GM12878 (cell line): ENCODE measurements at regions not wholly inside any gene's neighbourhood (a gene's known extent, or its start where the extent isn't known, plus 50 kb on each side); places are given as distances from the start of the nearest gene placed in this dataset.

Experiments used
- ATAC-seq: fragments of 200-7000 bp; cut with Tn5 transposase; 3 replicates; pipeline ENCODE4 v1.9.1; 2020; ENCODE audit warnings: mild to moderate bottlenecking, moderate library complexity
- BruUV-seq: library from RNA; stranded (reverse); fragments of 400-500 nt; replicated peaks from 2 replicates; lab custom pipeline; 2021; lab: Mats Ljungman, UMichigan
- CTCF ChIA-PET: fragments of 300-600 bp; sonication (Branson Sonifier 250); formaldehyde crosslinking; extraction: SDS; loops from one replicate; lab custom pipeline; 2021; ENCODE audit warnings: inconsistent platforms; lab: Yijun Ruan, JAX
- POLR2A ChIA-PET: fragments of 350-600 bp; formaldehyde crosslinking; extraction: SDS; loops from one replicate; lab custom pipeline; 2021; ENCODE audit warnings: inconsistent platforms; lab: Charles Lee
- RAD21 ChIA-PET: fragments of 300-600 bp; sonication (Branson Sonifier 250); formaldehyde crosslinking; loops from one replicate; lab custom pipeline; 2023; ENCODE audit warnings: antibody characterized with exemption; ENCODE audit not compliant: unreplicated experiment; lab: Charles Lee
- SMC1A ChIA-PET: fragments of 300-600 bp; sonication (Branson Sonifier 250); formaldehyde crosslinking; loops from one replicate; lab custom pipeline; 2023; ENCODE audit not compliant: unreplicated experiment, uncharacterized antibody; lab: Charles Lee
- DNase-seq: peaks from one replicate; pipeline ENCODE4 v3.0.0-alpha.2; 2011; ENCODE audit warnings: low read depth, low spot score
- FAIRE-seq: peaks from 3 replicates; lab custom pipeline; 2011; peaks lifted over from hg19 to GRCh38; lab: Jason Lieb, UNC
- H2AFZ ChIP-seq: 2 replicates; pipeline ENCODE4 v1.6.0; 2011; ENCODE audit warnings: low read depth, low read length, control low read depth; ENCODE audit not compliant: control insufficient read depth
- H3K27ac ChIP-seq: 2 replicates; pipeline ENCODE4 v1.5.1; 2011; ENCODE audit warnings: control low read depth; ENCODE audit not compliant: control insufficient read depth, insufficient read depth
- H3K27me3 ChIP-seq, 2 experiments: replicated peaks in 1 of 2; 2 replicates each; pipeline versions ENCODE4 v1.6.0 to v1.6.1; 2011; ENCODE audit warnings: low read length in 1 of 2; ENCODE audit not compliant: control insufficient read depth in 2 of 2, insufficient read depth in 2 of 2
- H3K36me3 ChIP-seq, 2 experiments: 2 replicates each; pipeline ENCODE4 v1.5.1; 2011; ENCODE audit warnings: low read length in 1 of 2; ENCODE audit not compliant: control insufficient read depth in 2 of 2, insufficient read depth in 2 of 2
- H3K4me1 ChIP-seq: 2 replicates; pipeline ENCODE4 v1.6.1; 2011; ENCODE audit warnings: mild to moderate bottlenecking, low read length, moderate library complexity, mixed read lengths; ENCODE audit not compliant: control insufficient read depth, insufficient read depth
- H3K4me2 ChIP-seq: 2 replicates; pipeline ENCODE4 v1.6.0; 2011; ENCODE audit warnings: control low read depth; ENCODE audit not compliant: control insufficient read depth, insufficient read depth
- H3K4me3 ChIP-seq: fragments of 200-600 bp; sonication (generic); 2 replicates; pipeline ENCODE4 v1.5.1; 2016
- H3K79me2 ChIP-seq: 2 replicates; pipeline ENCODE4 v1.6.0; 2011; ENCODE audit warnings: low read length; ENCODE audit not compliant: control insufficient read depth, insufficient read depth
- H3K9ac ChIP-seq: 2 replicates; pipeline ENCODE4 v1.8.0; 2011; ENCODE audit warnings: low read length, control low read depth, mixed read lengths; ENCODE audit not compliant: control insufficient read depth, insufficient read depth
- H3K9me3 ChIP-seq: replicated peaks from 3 replicates; pipeline ENCODE4 v1.5.1; 2011; ENCODE audit warnings: mild to moderate bottlenecking, low read length; ENCODE audit not compliant: control insufficient read depth, insufficient read depth
- H4K20me1 ChIP-seq: 2 replicates; pipeline ENCODE4 v1.6.0; 2011; ENCODE audit not compliant: control insufficient read depth, insufficient read depth
- CHD1 ChIP-seq: IDR thresholded peaks from 2 replicates; pipeline ENCODE4 v1.6.1; 2012; ENCODE audit warnings: low read depth, low read length, improper control_type of control experiment
- E2F8 ChIP-seq: fragments of 450-650 bp; IDR thresholded peaks from 2 replicates; pipeline ENCODE4 v1.6.1; 2018; ENCODE audit warnings: mild to moderate bottlenecking, low read depth, moderate library complexity; ENCODE audit not compliant: partially characterized antibody
- ESRRA ChIP-seq: IDR thresholded peaks from 2 replicates; pipeline ENCODE4 v1.6.1; 2012; ENCODE audit warnings: mild to moderate bottlenecking, low read length, improper control_type of control experiment
- HDAC6 ChIP-seq: fragments of 200-600 bp; sonication (generic); IDR thresholded peaks from one replicate; pipeline ENCODE4 v1.8.0; 2017; ENCODE audit warnings: antibody characterized with exemption; ENCODE audit not compliant: unreplicated experiment
- IKZF1 ChIP-seq: fragments of 450-650 bp; conservative IDR thresholded peaks from 2 replicates; pipeline ENCODE4 v1.6.1; 2017; ENCODE audit warnings: antibody characterized with exemption, mild to moderate bottlenecking
- KAT2A ChIP-seq: conservative IDR thresholded peaks from 2 replicates; pipeline ENCODE4 v1.6.1; 2011; ENCODE audit warnings: low read depth, low read length; ENCODE audit not compliant: control insufficient read depth
- KDM1A ChIP-seq: fragments of 200-600 bp; sonication (generic); IDR thresholded peaks from 2 replicates; pipeline ENCODE4 v1.6.1; 2016; ENCODE audit warnings: borderline replicate concordance
- MAX ChIP-seq: IDR thresholded peaks from 2 replicates; pipeline ENCODE4 v1.6.1; 2012; ENCODE audit warnings: low read depth, low read length, improper control_type of control experiment
- MEF2A ChIP-seq: IDR thresholded peaks from 2 replicates; pipeline ENCODE4 v1.6.1; 2011; ENCODE audit warnings: low read depth, mild to moderate bottlenecking, low read length, moderate library complexity; ENCODE audit not compliant: insufficient read depth
- MEF2B ChIP-seq: fragments of 450-650 bp; IDR thresholded peaks from 2 replicates; pipeline ENCODE4 v1.6.1; 2018; ENCODE audit warnings: mild to moderate bottlenecking, moderate library complexity; ENCODE audit not compliant: partially characterized antibody, poor library complexity, severe bottlenecking
- NFYA ChIP-seq: IDR thresholded peaks from 2 replicates; pipeline ENCODE4 v1.6.1; 2011; ENCODE audit warnings: low read depth, mild to moderate bottlenecking, low read length, improper control_type of control experiment, borderline replicate concordance
- NFYB ChIP-seq: IDR thresholded peaks from 2 replicates; pipeline ENCODE4 v1.6.1; 2011; ENCODE audit warnings: low read depth, mild to moderate bottlenecking, low read length, improper control_type of control experiment, moderate library complexity; ENCODE audit not compliant: insufficient read depth
- POLR2AphosphoS5 ChIP-seq: IDR thresholded peaks from 2 replicates; pipeline ENCODE4 v1.6.1; 2011; ENCODE audit warnings: mild to moderate bottlenecking, low read length, inconsistent platforms
- SUPT20H ChIP-seq: IDR thresholded peaks from 2 replicates; pipeline ENCODE4 v1.6.1; 2011; ENCODE audit warnings: low read depth, mild to moderate bottlenecking, low read length, moderate library complexity, borderline replicate concordance; ENCODE audit not compliant: control insufficient read depth
- TARDBP ChIP-seq: IDR thresholded peaks from 2 replicates; pipeline ENCODE4 v1.6.1; 2016; ENCODE audit warnings: borderline replicate concordance
- ZBTB40 ChIP-seq: fragments of 450-650 bp; IDR thresholded peaks from 2 replicates; pipeline ENCODE4 v1.6.1; 2016; ENCODE audit warnings: mild to moderate bottlenecking, moderate library complexity, borderline replicate concordance
- ZNF207 ChIP-seq: fragments of 450-650 bp; IDR thresholded peaks from 2 replicates; pipeline ENCODE4 v1.6.1; 2014; ENCODE audit warnings: antibody characterized with exemption, mild to moderate bottlenecking, borderline replicate concordance
- ZNF217 ChIP-seq: fragments of 450-650 bp; IDR thresholded peaks from 2 replicates; pipeline ENCODE4 v1.6.1; 2017; ENCODE audit warnings: antibody characterized with exemption, mild to moderate bottlenecking
- ZNF384 ChIP-seq: IDR thresholded peaks from 2 replicates; pipeline ENCODE4 v1.6.1; 2012; ENCODE audit warnings: low read depth, mild to moderate bottlenecking, low read length, improper control_type of control experiment, borderline replicate concordance
- WGBS: methylation state at CpG from one replicate; pipeline ENCODE4 v1.1.6; 2016; ENCODE audit warnings: low lambda C conversion rate; ENCODE audit not compliant: insufficient replicate concordance, insufficient coverage; ENCODE audit errors: missing lambda C conversion rate; 5-methylcytosine and 5-hydroxymethylcytosine counted together
- in situ Hi-C: fragments of 300-500 bp; cut with MboI; formaldehyde crosslinking; loops from 9 replicates; pipeline ENCODE4 v1.14.3; 2018; ENCODE audit warnings: mixed read lengths
- intact Hi-C: fragments of 100-400 bp; cut with micrococcal nuclease; formaldehyde crosslinking; loops from one replicate; pipeline ENCODE4 v1.14.2; 2022; ENCODE audit not compliant: unreplicated experiment

- intact Hi-C loops = no loop called here
- no peak overlapping the region for H3K27ac ChIP-seq
- in situ Hi-C loops = no loop called here
- H3K36me3 ChIP-seq = no peaks in the 10 kb centered on the region
- H3K4me3 ChIP-seq = no peak overlapping the region
- no peak overlapping the region for H3K4me2 ChIP-seq
- no peaks in the 10 kb centered on the region for H3K4me1 ChIP-seq
- no peaks in the 10 kb centered on the region for H3K9me3 ChIP-seq
- ChIA-PET CTCF (no interaction called here), RAD21 (no interaction called here), SMC1A (no interaction called here), POLR2A (no interaction called here)
- ATAC-seq (no peak), DNase-seq (no peak), FAIRE-seq (no peak)
- TF ChIP-seq SUPT20H (no peak), ZBTB40 (no peak), KAT2A (no peak), HDAC6 (no peak), ESRRA (no peak), CHD1 (no peak), POLR2AphosphoS5 (no peak), MEF2A (no peak), NFYB (no peak), KDM1A (no peak), ZNF207 (no peak), TARDBP (no peak), ZNF217 (no peak), E2F8 (no peak), MAX (no peak), MEF2B (no peak), IKZF1 (no peak), ZNF384 (no peak), NFYA (no peak)
- no peak overlapping the region for H3K9ac ChIP-seq
- H3K27me3 ChIP-seq = no peaks in the 10 kb centered on the region
- 4% methylated on average over 1 of the region's 1 CpG for WGBS
- no TSS peak for BruUV-seq
- H3K79me2 ChIP-seq = no peaks in the 10 kb centered on the region
- H4K20me1 ChIP-seq = no peaks in the 10 kb centered on the region
- H2AFZ ChIP-seq = no peak overlapping the region
Measured at GRCh38 chr13:34312578-34312977, 494.6 kb downstream of the RFC3 start.
